HL-60 (cell line): ENCODE measurements at regions not wholly inside any gene's neighbourhood (a gene's known extent, or its start where the extent isn't known, plus 50 kb on each side); places are given as distances from the start of the nearest gene placed in this dataset.

Experiments used
- POLR2AphosphoS5 ChIP-seq: IDR thresholded peaks from 2 replicates; pipeline ENCODE4 v1.6.1; 2012; ENCODE audit warnings: low read depth
- TF ChIP-seq, protein P1 (sequence below): IDR thresholded peaks from one replicate; pipeline ENCODE4 v1.5.1; 2011; ENCODE audit warnings: low read length, control low read depth, inconsistent platforms; ENCODE audit not compliant: insufficient read depth
- TF ChIP-seq, protein P2 (sequence below): IDR thresholded peaks from 2 replicates; pipeline ENCODE4 v1.6.1; 2012; ENCODE audit warnings: low read depth; ENCODE audit not compliant: insufficient replicate concordance

DNA sequence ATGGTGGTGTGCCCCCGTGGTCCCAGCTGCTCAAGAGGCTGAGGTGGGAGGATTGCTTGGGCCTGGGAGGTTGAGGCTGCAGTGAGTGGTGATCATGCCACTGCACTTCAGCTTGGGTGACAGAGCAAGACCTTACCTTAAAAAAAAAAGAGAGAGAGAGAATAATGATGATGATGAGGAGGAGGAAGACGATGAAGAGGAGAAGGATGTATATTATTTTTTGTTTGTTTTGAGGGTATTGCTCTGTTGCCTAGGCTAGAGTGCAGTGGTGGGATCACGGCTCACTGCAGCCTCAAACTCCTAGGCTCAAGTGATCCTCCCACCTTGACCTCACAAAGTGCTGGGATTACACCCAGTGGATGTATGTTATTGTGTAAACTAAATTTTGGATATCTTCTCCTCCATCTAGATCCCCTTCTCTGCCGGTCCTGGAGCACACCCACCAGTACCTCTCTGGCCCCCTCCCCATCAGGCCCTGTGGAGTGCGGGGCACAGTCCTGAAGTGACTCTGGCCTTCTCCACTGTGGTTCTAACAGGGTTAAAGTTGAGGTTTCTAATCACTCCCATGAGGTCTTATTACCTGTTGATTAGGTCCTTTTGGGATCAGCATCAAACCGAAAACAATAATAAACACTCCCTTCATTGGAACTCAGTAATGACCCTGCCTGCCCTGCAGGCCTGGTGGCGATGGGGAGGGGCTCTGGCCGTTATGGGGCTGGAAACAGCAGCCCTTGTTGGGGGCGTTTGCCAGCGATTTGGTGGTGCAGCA lies 60.5 kb upstream of the ZFHX3 start:
- TF ChIP-seq POLR2AphosphoS5 = no peak
- TF ChIP-seq, protein P1, sequence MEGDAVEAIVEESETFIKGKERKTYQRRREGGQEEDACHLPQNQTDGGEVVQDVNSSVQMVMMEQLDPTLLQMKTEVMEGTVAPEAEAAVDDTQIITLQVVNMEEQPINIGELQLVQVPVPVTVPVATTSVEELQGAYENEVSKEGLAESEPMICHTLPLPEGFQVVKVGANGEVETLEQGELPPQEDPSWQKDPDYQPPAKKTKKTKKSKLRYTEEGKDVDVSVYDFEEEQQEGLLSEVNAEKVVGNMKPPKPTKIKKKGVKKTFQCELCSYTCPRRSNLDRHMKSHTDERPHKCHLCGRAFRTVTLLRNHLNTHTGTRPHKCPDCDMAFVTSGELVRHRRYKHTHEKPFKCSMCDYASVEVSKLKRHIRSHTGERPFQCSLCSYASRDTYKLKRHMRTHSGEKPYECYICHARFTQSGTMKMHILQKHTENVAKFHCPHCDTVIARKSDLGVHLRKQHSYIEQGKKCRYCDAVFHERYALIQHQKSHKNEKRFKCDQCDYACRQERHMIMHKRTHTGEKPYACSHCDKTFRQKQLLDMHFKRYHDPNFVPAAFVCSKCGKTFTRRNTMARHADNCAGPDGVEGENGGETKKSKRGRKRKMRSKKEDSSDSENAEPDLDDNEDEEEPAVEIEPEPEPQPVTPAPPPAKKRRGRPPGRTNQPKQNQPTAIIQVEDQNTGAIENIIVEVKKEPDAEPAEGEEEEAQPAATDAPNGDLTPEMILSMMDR = no peak
- TF ChIP-seq, protein P2, sequence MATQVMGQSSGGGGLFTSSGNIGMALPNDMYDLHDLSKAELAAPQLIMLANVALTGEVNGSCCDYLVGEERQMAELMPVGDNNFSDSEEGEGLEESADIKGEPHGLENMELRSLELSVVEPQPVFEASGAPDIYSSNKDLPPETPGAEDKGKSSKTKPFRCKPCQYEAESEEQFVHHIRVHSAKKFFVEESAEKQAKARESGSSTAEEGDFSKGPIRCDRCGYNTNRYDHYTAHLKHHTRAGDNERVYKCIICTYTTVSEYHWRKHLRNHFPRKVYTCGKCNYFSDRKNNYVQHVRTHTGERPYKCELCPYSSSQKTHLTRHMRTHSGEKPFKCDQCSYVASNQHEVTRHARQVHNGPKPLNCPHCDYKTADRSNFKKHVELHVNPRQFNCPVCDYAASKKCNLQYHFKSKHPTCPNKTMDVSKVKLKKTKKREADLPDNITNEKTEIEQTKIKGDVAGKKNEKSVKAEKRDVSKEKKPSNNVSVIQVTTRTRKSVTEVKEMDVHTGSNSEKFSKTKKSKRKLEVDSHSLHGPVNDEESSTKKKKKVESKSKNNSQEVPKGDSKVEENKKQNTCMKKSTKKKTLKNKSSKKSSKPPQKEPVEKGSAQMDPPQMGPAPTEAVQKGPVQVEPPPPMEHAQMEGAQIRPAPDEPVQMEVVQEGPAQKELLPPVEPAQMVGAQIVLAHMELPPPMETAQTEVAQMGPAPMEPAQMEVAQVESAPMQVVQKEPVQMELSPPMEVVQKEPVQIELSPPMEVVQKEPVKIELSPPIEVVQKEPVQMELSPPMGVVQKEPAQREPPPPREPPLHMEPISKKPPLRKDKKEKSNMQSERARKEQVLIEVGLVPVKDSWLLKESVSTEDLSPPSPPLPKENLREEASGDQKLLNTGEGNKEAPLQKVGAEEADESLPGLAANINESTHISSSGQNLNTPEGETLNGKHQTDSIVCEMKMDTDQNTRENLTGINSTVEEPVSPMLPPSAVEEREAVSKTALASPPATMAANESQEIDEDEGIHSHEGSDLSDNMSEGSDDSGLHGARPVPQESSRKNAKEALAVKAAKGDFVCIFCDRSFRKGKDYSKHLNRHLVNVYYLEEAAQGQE = no peak
